ENCODE measurements at regions not wholly inside any gene's neighbourhood (a gene's known extent, or its start where the extent isn't known, plus 50 kb on each side); places are given as distances from the start of the nearest gene placed in this dataset.

DNA sequence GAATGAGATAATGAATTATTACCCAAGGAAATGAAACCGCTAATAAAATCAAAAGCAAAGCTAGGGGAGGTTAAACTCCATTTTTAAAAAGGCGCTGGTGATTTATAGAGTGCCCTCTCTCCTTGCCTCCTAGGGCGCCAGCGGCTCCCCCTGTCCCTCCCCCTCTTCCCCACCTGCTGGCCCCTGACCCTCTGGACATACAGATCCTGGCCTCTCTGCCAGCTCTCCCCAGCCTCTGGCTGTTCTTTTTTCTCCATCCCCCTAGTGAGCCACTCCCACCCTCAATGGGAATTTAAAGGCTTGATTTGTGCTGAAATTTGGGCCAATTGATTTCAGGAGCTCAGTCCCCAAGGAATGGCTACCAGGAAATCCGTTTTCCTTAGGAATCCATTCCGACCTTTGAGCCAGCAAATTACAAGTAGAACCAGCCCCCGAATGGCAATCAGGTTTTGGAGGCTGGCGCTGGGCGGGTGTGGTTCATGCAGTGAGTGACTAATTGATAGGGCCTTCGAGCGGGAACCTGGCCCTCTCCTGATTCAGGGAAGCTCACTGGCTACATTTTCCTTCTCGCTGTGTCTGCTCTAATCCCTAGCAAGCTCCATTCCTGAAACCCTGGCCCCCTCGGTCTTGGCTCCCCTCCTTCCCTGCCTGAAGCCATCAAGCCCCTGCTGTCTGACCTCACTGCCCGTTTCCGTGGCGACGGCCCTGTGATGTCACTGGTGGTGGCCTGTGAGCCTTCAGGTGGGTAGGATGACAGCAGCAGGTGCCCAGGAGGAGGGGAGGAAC is 141.9 kb upstream of the SDK2 start:
- peak; percentile 31 for DNase-seq

- no peak for DNase-seq
These were observed 143.1 kb upstream of the SDK2 start for GRCh38 chr17:73787076-73788059.

DNA sequence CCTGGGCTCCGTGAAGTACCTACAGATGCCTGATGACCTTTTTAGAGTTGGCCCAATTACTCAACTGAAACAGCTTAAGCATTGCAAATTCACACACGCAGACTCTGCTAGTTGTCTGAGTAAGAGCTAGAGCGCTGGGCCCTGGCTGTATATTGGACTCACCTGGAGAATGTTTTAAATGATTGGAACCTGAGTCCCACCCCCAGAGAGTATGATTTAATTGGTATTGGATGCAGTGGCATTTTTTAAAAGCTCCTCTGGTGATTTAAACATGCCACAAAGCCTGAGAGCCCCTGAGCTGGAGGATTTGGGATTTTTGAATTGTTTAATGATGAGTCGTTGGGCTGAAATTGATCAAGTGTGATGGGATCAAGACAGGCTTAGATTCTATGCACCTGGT is 143.9 kb upstream of the SDK2 start:
- no peak for DNase-seq

DNA sequence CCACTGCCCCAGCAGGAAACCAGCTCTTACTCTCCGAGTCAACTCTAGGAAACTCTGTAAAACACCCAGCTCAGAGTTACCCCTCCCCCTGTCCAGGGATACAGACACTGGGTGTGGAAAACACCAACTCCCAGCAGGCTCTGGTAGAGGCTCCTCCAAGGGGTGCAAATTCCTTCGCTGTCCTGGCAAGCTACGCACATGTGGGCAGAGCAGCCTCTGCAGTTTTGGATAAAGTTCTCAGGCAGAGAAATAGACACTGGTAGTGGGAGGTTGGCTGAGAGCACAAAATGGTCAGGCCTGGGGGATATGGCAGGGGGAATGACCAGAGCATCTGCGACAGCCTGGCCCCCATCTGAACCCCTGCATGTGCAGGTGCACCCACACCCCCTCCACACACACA is 146.9 kb upstream of the SDK2 start:
- no peak for DNase-seq

- DNase-seq = no peak
These were observed 147.4 kb upstream of the SDK2 start for GRCh38 chr17:73791631-73792030.

GRCh38 chr17:73792994-73793393 is 148.7 kb upstream of the SDK2 start:
- DNase-seq = peak; percentile 60

DNA sequence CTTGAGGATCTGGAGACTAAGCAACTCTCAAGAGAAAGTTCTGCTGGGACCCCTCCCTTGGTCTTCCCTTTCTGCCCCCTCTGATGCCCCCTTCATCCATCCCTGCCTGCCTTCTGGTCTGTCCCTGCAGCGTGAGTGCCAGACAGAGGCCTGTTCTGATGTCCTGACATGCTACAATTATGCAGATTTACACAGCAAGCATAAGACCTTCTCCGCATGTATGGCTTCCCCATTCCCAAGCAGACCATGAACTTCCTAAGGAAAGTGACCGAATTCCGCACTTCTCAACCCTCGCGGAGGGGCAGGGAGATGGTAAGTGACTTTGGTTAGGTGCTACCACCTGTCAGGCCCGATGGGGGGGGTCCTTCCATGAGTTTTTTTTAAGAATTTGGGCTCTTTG is 150.1 kb upstream of the SDK2 start:
- DNase-seq = no peak

DNA sequence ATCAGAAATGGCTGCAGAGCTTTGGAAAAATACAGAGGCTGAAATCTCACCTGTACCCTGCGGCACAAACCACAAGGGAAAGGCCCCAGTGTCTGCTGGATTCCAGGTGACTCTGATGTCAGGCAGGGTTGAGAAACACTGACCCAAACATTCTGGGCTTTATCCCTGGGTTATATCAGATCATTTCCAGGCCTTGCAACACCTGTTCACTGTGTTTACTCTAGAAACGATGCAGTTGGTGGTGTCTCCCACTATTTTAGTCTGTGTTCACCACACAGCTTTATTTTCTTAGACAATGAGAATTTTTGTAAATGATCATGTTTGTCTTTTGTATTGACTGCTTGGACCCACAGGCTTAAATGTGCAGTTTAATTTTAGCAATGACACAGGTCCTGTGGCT is 151.5 kb upstream of the SDK2 start:
- peak; percentile 80 for DNase-seq

DNA sequence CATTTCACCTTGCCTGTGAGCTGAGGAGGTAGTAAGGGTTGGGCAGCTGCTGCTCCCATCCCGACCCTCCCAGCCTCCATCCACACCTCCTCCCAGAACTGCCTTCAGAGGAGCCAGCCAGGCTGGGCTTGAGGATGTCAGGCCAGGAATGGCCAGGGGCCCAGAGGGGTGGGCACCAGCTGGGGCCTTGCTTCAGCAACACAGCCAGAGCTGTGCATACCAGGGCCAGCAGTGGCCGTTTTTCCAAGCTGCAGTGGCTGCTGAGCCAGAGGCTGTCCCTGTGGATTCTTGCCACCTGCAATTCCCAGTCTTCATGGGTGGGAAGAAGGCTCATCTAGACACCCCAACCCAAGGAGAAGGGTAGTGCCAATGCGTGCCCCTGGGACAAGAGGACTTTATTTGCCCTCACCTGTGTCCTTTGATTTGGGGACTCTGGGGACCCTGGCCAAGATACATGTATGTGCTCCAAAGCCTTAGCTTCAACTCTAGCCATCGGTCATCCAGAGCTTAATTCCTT is 153.4 kb upstream of the SDK2 start:
- DNase-seq = peak; percentile 54

- peak; percentile 96 for DNase-seq
These were observed 154.0 kb upstream of the SDK2 start for GRCh38 chr17:73798111-73798748.

- DNase-seq = no peak
These were observed 154.9 kb upstream of the SDK2 start for GRCh38 chr17:73799096-73799495.

DNA sequence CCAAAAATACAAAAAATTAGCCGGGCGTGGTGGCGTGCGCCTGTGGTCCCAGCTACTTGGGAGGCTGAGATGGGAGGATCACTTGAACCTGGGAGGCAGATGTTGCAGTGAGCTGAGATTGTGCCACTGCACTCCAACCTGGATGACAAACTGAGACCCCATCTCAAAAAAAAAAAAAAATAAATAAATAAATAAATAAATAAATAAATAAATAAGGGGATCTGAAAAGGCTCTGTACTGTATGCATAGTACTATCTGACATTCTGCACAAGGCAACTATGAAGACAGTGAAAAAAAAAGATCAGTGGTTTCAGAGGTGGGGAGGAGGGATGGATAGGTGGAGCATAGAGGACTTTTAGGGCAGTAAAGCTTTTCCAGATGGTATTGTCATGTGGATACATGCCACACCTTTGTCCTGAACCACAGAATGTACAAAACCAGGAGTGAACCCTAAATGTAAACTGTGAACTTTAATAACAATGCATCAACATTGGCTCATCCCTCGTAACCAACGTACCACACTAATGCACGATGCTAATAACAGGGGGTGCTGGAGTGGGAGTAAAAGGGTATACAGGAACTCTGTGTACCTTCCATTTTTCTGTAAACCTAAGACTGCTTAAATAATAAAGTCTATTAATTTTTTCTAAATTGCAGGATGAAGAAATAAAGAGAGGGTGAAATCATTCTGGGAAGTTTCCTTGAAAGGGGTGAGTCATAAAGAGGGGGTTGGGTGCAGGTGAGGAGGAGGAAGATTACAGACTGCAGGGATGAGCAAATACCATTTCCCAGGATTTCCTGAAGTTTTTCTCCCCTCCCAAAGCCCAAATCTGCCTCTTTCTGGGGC is 155.8 kb upstream of the SDK2 start:
- no peak for DNase-seq

- DNase-seq = no peak
These were observed 156.6 kb upstream of the SDK2 start for GRCh38 chr17:73800893-73801292.

DNA sequence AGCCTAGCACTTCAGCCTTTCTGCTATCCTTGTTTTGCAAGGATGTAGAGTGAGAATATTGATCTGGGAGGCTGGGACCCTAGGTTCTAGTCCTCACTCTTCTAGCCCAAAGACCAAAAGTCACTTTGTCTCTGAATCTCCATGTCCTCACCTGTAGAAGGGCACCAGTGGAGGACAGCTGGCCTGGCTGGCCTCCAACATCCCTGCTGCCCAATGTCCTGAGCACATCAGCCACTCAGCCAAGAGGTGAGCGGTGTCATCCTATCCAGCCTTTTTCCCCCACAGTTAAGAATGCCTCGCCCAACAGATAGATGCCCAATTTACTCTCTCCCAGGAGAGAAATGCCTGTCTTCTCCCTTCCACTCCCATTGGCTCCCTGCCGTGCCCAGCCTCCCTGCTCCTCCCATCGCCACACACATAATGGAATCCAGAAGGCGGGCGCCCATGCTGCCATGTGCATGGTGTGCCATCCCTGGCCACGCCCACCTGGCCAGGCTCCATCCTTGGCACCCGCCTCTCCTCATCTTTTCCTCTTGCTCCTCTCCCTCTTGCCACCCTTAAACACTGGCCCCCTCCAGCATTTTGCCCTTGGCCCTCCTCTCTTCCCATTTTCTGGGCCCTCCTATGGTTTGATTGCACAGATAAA is 157.3 kb upstream of the SDK2 start:
- DNase-seq = no peak

DNA sequence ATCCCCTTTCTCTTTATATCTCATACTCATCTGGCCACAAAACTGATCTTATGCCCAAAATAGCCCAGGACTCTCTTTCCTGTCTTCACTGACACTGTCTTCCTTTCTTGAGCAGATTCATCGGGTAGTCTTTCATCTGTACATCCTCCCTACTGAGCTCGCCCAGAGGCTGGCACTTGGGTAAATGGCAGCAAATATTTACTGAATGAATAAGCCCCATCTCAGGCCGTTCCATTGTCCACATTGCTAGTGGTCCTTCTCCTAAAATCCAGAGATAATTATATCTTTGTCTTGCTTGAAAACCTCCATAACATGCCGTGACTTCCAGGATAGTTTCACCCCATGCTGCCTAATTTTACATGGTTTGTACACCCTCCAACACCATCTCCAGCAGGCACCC is 158.1 kb upstream of the SDK2 start:
- DNase-seq = peak; percentile 83

DNA sequence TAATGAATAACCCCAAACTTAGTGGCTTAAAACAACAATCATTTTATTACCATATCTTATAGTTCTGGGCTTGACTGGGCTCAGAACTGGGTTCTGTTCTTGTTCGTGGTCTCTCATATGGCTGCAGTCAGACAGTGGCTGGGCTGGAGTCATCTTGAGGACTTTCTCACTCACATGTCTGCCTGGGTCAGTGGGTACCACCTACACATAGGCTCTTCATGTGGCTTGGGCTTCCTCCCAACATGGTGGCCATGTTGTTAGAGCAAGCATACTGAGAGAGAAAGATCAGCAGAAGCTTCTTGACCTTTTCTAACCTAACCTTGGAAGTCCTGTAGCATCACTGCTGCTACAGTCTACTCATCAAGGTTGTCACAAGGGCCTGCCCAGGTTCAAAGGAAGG is 158.6 kb upstream of the SDK2 start:
- peak; percentile 32 for DNase-seq

- DNase-seq = no peak
These were observed 159.8 kb upstream of the SDK2 start for GRCh38 chr17:73803964-73804435.

DNA sequence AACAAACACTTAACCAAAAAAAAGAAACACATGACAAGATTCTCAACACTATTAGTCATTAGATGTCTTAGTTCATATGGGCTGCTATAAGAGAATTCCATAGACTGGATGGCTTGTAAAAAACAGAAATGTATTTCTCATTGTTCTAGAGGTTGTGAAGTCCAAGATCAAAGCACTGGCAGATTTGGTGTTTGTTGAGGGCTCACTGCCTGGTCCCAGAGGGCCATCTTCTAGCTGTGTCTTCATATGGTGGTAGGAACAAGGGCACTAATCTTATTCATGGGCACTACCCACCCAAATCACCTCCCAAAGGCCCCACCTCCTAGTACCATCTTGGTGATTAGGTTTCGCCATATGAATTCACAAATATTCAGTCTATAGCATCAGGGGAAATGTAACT is 162.5 kb upstream of the SDK2 start:
- no peak for DNase-seq

DNA sequence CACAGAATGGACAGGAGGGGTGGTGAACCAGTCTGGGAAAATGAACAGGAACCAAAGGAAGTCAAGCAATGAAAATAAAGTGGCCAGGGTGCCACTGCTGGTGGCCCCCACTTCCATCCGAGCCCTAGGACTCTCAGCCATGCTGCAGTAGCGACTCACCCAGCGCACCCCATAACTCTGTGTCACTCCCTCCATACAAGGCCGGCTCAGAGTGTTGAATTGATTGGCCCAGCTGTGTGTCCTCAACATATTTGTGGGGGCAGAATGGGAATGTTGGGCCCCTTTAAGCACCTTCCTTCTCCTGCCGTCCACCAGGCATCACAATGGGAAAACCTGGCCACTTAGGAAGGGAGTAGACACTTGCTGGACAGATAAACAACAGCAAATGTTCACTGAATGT is 169.0 kb upstream of the SDK2 start:
- no peak for DNase-seq

GRCh38 chr17:73814075-73814474 is 169.8 kb upstream of the SDK2 start:
- no peak for DNase-seq

GRCh38 chr17:73815474-73815873 is 171.2 kb upstream of the SDK2 start:
- no peak for DNase-seq

Measured in DMS53 (cell line).